ENCODE measurements at regions not wholly inside any gene's neighbourhood (a gene's known extent, or its start where the extent isn't known, plus 50 kb on each side); places are given as distances from the start of the nearest gene placed in this dataset.
"Not testable (repeated sequence)": the region's sequence is repeated elsewhere in the genome, so short reads cannot be mapped to it uniquely, and the experiment has no call there.

DNA sequence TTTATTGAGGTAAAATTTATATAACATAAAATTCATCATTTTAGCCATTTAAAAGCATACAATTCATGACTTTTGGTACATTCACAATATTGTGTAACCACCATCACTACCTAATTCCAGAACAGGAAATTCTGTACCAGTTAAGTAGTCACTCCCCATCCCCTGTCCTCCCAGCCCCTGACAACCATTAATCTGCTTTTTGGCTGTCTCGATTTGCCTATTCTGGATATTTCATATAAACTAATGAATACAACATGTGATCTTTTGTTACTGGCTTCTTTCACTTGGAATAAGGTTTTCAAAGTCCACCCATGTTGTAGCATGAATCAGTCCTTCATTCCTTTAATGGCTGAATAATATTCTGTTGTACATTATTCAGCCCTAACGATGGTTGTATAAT, 115.6 kb upstream of the KLF14 start:
- DNase-seq, result no peak

GRCh38 chr7:130850956-130851355, 116.9 kb upstream of the KLF14 start:
- no peak for DNase-seq

DNA sequence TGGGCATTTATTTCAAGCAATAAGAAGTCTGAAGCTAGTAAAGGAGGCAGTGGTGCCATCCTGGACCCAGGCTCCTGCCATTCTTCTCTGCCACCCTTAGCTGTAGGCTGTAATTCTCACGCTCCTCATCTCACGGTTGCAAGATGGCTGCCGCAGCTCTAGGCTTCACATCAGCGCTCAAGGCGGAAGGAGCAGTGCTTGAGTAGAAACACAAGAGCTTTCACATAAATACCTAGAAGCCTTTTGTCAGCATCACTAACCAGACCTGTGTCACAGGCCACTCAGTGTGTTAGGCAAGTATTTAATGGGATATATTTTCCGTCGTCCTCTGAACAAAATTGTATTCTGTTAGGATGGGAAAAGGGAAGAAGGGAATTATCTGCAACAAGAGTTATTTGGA, 118.9 kb upstream of the KLF14 start:
- DNase-seq, result no peak

DNA sequence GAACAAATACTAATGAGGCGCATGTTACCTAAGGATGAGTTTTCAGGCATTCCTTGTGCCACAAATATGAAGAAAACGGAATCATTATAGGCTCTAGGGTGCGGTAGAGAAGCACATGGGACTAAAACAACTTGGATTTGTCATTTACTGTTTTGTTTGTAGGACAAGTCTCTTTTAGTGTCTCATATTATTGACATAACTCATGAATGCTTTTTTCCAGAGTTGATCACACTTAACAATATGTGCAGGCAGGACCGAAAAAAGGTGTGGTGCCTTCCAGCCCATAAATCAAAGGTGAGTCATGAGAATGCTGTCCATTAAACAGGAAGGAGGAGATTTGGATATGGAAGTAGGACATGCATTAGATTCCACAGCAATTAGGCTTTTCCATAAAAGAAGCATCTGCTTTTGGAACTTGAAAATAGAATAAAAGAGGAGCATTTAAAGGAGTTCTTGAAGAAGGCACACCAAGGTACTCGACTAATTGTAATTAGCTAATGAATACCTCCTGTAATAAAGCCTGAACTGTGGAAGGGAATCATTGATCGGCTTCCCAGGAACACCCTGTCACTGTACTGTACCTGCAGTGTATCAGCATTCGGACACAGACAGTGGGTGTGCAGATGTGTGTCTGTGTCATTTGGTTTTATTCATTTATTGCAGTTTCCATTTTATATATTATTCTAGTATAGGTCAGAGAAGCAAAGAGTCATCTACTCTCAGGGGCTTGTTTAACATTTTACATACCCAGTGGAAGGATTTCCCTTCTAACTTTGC, 119.7 kb upstream of the KLF14 start:
- DNase-seq, result no peak

DNA sequence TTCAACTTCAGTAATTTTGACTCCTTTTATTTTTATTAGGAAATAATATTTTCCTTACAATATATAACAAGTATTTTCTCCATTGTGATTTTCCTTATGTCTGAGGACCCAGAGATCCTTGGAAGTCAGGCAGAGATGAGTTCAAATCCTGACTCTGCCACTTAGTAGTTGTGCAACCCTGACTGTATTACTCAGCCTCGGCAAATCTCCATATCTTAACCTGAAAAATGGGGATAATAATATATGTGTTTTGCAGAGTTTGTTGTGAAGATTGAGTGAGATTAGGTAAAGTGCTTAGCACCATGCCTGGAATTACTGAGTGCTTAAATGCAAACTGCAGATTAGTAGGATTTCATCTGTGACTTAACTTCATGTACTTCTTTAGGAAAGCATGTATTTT, 120.5 kb upstream of the KLF14 start:
- no peak for DNase-seq

DNA sequence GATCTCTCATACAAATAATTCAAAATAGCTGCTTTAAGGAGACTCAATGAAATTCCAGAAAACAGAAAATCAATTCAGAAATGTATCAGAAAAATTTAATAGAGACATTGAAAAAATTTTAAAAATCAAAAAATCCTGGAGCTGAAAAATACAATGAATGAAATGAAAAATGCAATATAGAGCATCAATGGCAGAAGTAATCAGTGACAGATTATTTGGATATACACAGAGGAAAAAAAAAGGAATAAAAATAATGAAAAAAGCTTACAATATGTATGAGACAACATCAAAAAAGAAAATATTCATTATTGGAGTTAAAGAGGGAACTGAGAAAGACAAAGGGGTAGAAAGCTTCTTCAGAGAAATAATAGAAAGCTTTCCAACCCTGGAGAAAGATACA, 122.9 kb upstream of the KLF14 start:
- no peak for DNase-seq

DNA sequence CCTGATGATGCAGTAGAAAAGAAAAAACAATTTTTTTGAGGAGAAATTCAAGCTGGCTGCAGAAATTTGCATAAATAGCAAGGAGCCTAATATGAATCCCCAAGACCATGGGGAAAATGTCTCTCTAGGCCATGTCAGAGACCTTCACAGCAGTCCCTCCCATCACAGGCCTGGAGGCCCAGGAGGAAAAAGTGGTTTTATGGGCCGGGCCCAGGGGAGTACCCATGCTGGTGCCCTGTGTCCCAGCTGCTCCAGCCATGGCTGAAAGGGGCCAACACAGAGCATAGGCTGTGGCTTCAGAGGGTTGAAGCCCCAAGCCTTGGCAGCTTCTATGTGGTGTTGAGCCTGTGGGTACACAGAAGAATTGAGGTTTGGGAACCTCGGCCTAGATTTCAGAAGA, 126.8 kb upstream of the KLF14 start:
- DNase-seq, result not testable (repeated sequence)

DNA sequence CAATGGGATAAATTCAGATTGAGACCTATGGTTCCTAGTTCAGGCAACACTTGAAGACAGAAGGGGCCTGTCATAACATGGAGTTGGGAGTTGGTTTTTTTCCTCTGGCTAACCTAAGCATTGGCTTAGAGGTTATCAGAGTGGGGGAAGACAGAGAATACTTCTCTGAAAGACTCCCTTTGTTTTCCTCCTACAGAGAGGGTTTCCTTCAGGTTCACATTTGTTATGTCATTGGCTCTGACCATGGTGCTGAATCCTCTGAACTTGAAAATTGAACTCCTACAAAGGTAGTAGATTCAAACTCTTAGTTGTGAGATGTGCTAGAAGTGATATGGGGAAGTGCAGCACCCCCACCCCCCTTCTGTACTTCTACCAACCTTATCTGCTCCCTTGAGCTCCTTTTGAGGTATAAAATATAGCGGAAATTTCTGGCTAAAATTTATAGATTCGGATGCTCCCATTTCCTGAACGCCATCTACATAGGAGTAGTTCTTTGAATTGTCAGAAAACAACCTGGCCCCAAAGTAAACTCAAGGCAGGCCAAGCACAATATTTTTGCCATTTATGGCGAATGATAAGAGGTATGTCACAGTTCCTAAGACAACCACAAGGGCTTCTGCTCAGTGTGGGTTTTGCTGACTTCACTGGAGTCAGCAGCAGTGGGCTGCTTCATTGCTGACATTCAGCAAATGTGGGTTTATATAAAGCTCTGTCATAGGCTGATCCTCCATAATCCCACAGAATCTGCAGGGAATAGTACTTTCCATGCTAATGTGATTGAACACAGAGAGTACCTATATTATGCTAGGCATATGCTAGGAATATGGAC, 131.6 kb upstream of the KLF14 start:
- no peak for DNase-seq

DNA sequence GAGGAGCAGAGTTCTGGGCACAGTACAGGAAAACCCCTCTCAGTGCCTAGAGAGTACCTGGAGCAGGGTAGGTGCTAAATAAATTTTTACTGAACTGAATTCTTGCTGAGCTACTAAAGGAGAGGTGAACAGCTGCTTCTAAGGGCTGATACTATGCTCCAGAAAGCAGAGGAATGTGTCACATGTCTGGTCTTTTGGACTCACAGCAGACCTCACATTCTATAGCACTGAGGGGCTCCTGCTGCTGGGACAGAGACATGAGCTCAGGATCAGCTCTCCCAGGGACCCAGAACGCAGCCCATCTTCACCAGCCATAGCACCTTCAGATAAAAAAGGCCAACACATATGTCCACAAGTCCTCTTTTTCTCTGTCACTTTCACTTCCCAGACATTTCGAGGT, 133.0 kb upstream of the KLF14 start:
- no peak for DNase-seq

DNA sequence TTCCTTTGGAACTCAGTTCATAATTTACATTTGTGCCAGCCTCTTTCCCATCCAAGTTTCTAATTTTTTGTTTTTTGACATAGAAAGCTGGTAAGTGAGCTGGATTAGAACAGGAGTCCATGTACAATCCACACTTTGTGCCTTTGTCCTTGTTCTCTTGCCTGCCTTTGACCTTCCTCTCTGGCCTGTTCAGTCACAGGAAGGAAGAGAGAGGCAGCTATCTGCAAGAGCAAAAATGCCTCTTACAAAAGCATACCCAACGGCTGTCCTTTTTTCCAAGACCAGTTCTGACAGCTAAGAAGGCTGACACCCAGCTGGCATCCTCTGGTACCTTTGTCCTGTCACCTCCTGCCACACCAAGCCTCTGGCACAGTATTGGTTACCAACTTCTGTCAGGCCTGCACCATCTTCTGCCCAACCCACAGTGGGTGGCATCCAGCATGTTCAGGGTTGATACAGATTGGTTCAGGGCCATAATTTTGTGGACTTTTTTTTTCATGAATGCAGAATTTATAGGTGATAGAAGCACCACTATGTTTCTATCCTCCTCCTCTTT, 133.7 kb upstream of the KLF14 start:
- DNase-seq, result no peak

- no peak for DNase-seq
These were observed 134.1 kb upstream of the KLF14 start for GRCh38 chr7:130868139-130868538.

GRCh38 chr7:130869918-130870317, 135.9 kb upstream of the KLF14 start:
- DNase-seq, result no peak

GRCh38 chr7:130872341-130872740, 138.3 kb upstream of the KLF14 start:
- DNase-seq, result no peak

- DNase-seq, result no peak
These were observed 138.9 kb upstream of the KLF14 start for GRCh38 chr7:130872756-130873448.

DNA sequence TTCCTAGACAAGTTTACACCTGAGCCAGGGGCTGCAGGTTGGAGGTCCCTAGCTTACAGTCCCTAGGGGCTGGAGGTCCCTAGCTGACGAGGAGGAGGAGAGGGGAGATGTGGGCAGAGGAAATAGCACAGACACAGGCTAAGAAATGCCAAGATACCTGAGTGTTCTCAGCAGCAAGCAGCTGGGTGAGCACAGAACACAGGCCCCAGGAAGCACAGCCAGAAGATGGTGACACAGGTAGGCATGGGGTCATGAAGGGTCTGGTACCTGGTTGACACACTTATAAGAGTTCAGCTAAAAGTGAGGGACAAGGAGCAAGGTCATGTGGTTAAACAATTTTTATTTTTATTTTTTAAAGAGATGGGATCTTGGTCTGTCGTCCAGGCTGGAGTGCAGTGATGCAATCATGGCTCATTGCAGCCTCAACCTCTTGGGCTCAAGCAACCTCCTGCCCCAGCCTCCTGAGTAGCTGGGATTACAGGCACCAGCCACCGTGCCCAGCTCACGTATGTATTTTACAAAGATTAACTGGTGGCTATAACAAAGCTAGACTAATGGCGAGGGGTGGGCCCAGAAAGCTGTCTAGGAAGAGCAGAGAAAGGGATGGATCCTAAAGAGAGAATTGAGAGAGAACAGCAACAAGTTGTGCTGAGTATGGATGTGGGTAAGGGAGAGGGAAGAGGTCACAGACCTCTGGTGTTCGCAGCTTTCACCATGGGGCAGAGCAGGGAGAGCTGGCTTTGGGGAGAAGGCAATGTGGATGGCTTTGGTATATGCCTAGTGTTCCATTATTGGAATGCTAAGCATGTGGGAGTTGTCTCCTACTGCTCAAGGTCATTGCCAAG, 140.3 kb upstream of the KLF14 start:
- no peak for DNase-seq

DNA sequence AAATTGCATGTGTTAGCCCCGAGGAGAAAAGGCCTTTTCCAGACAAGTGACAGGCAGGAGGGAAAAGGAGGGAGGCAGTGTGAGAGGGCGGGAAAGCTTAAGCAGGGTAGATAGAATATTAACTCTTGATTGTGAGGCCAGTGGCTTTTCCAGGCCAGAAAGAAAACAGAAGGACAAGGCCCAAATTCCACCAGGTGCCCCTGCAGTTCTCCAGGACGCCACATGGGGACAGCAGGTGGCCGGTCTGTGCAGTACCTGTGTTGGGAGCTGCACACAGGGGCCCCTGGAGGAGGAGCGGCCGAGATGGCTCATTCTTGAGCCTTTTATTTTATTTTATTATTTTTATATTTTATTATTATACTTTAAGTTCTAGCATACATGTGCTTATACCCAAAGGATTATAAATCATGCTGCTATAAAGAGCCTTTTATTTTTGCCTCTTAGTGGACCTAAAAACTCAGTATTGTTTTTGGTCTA, 141.3 kb upstream of the KLF14 start:
- peak; percentile 19 for DNase-seq

DNA sequence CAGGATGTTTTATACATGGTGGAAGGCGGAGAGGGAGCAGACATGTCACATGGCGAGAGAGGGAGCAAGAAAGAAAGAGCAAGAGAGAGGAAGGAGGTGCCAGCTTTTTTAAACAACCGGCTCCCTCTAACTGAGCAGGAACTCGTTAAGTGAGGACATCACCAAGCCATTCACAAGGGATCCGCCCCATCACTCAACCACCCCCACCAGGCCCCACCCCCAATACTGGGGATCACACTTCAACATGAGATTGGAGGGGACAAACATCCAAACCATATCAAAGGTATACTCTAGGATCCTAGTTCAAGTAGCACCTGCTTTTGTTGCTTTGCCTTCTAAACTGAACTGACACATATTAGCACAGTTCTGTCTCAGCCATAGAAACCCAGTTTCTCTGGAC, 141.9 kb upstream of the KLF14 start:
- DNase-seq, result no peak

DNA sequence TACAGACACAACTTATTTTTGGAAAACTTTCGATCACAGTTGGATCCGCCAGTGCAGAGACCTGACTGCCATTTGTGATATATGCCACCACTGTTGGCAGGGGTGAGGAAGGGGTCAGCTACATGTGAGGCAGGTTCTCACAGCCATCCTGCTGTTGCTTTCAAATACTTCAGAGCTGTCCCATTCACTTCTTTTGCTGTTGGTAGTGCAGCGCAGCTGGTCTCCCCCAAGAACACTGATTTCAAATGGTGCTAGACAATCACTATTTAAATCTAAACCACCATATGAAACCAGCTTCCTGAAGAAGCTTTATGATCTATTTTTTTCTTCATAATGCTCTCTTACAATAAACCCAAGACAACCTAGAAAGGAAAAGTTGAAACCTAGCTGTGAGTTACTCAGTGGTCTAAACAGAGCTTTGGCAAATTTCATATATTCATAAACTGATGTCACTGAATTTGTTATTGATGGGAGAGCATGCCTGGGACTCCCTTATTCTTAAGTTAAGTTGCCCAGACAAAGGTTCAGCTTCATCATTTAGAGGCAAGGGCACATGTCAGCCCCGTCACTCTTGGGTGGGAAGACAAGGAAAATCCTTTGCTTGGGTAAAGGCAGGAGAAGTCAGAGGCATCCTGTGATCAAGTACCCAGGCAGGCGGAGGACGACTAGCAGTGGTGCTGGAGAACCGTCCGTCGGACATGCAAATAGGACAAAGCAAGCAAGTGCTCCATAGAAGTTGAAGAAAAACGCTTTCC, 143.4 kb upstream of the KLF14 start:
- DNase-seq, result no peak

DNA sequence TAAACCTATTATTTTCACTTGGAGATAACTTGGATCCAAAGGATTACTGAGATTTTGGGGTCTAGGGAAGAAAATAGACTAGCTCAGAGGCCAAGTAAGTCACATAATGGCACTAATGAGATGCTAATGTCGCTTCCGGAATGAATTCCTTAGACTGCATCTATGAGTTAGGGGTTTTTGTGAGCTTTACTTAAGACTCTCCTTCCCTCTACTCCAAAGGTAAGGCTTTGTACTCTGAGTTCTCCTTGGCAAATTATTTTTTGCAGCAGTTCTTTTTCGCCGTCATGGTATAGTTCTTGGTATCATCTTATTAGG, 143.9 kb upstream of the KLF14 start:
- DNase-seq, result no peak

- no peak for DNase-seq
These were observed 144.8 kb upstream of the KLF14 start for GRCh38 chr7:130878785-130879184.

- no peak for DNase-seq
These were observed 145.2 kb upstream of the KLF14 start for GRCh38 chr7:130879191-130879590.

GRCh38 chr7:130880668-130881067, 146.7 kb upstream of the KLF14 start:
- no peak for DNase-seq

Data from NK-92 treated with Interleukin-12 subunit alpha and Interleukin-12 subunit beta, amount 100 ng/mL, for 24 hours (cell line).